NCI-H1105 treated with DMSO at 0.1 percent for 48 hours (cell line): ENCODE measurements at regions not wholly inside any gene's neighbourhood (a gene's known extent, or its start where the extent isn't known, plus 50 kb on each side); places are given as distances from the start of the nearest gene placed in this dataset.
A peak's percentile ranks its signal among the peaks of the same experiment; 100 is the strongest.

Experiments
- DNase-seq: peaks from one replicate; lab custom pipeline; 2025; lab: John Stamatoyannopoulos, UW

DNA sequence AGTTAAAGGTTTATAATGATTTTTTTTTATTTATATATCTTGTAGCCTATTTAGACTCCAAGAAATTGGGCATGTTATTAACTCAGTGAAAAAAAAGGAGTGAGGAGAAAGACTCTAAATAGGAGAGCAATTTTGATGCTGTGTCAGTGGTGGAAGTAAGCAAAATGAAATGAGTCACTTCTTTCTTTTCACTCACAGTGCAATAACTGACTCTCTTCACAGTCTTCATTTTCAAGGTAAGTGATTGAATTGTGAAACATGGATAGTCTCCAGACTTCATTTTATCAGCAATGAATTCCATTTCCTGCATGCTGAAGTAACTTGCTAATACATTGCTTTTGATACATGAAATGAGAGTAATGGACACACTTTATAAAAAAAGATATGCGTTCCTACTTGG is 2271.5 kb downstream of the PCDH7 start:
- DNase-seq, result no peak

DNA sequence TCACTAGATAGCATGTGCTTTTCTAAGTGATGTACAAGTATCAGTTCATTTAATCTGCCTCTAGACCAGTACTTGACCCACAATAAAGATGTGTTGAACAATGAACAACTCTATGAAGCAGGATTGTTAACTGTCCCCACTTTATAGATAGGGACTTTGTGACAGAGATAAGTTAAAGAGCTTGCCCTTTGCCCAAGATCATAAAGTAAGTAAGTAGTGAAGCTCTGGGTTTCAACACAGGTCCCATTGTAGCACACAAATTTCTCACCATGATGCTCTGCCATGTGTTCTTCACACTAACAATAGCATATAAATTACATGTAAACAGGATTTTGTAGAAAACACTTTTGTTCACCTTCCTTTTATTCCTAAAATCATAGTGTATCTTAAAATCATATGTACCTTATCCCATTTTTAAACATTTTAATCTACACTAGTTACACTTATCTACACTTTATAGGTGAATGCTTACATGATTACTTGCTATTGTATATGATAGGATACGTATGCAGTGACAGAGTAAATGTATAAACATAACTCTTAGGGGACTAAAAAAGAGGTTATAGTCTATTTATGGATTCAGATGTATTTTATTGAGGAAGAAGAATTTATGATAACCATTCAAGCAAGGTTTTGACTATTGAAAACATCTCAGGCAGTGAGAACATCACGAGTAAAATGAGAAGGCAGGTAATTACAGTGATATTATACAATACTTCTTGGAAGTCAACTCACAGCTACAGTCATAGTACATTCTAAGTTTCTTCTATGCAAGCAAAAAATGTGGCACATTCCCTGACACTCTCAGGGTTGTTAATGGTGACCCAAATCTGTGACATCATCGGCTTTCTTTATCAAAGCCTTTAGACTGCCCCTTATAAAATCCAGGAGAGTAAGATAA is 2275.1 kb downstream of the PCDH7 start:
- no peak for DNase-seq

DNA sequence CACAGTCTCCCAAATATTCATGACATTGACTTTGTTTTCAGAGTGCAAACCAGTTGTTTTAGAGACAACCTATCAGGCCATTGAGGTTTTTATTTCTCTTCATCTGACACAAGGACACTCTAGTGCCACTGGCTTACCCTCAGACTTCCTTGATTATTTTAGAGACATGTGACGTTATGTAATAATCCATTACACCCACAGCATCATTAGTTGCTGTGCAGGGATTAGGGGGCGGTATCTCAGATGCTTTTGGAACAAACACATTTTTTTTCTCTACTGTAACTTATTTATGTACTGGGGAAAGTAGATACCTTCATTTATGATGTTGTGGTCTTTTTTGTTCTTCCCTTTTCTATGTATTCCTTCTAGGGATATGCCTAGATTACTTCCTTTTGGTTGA is 2293.1 kb downstream of the PCDH7 start:
- no peak for DNase-seq

DNA sequence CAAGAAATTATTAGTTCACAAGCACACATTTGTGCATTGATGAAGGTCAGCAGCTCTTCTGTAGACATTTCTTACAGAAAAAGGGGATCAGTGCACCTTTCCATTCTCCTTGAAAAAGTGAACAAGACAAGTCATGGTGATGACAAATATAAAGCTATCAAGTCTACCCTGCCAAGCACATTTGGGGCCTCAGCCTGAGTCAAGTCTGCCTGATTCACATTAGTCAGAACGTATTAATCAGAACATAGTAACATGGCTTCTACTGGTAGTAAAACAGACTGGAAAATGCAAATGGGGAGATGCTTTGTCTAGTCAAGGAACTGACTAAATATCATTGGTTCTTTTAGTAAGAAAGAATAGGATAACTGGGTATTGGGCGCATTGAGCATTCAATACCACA is 2305.1 kb downstream of the PCDH7 start:
- DNase-seq, result no peak

DNA sequence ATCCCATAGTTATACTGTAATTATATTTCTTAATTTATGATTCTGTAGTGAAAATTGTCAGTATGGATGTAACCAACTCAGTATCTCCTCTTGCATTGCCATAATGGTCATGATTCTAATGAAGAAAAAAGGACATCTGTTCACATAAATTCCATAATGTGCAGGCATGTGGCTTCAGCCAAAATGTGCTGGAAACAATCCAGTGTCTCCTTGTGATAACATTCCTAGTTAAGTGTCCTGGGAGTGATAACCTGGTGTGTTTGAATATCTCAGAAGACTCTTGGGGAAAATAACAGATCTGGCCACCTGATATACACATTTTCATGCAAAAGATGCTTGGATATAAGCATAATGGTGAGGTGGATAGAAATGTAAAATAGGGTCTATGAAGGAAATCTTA is 2309.8 kb downstream of the PCDH7 start:
- no peak for DNase-seq

DNA sequence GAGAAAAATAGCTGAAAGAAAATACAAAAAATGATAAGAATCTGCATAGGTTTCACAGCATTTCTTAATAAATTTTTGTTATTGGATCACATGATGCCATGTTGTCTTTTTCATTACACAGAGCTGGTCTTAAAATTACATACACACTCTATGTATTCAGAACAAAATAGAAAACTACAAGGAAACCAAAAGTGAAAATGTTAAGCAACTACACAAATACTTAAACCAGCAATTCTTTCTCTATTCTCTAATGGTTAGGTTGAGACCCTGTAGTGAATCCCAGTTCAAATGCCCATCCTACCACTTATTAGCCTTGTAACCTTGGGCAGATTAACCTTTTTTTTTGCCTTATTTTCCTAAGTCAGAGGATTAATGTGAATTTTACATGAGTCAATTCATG is 2311.2 kb downstream of the PCDH7 start:
- no peak for DNase-seq

DNA sequence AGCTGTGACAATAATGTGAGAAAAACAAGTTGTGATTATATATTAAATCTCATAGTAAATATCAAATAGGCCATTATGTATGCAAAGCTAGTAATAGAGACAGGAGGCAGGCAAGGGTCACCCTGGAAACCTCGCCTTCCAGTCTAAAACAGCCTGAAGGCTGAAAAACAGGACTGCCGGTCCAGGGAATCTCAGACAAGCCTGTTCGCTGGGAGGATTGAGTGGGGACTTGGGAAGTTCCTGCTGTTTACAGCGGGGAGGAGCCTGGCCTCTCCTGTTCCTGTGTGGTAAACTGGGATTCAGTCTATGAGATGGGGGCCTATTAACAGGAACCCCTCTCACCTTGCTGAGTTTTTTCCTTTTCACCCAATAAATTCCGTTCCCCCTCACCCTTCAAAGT is 2317.3 kb downstream of the PCDH7 start:
- DNase-seq, result no peak

DNA sequence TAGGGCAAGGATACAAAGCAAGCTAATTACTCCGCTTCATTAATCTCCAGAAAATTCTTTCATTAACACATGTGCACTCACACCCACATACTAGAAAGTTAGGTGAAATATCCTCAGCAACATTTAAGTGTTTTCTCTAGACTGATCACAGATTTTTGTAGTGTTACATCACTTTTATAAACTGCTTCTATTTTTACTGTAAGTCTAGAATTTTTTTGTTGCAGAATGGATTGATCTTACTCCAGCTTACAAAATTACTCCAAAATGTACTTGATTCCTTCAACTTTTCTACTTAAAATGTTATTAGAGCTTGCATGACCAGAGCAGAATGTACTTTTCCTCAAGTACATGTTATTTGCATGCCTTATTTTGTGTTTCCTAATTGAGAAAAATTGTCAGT is 2325.2 kb downstream of the PCDH7 start:
- DNase-seq, result no peak

DNA sequence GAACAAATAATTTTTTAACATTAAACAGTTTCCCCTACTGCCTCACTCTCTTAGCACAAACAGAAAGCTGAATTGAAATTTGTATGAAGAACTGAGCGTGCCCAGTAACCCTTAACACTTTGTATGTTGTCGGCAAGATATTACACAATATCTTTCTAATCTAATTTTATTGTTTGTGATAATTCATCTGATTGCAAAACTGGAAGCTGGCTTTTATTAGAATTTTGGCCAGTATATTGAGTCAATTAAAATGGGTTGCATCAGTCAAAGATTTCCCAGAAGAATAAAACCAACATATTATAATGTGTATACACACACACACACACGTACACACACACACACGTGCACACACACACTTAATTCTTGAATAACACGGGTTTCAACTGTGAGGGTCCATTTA is 2332.1 kb downstream of the PCDH7 start:
- DNase-seq, result no peak

DNA sequence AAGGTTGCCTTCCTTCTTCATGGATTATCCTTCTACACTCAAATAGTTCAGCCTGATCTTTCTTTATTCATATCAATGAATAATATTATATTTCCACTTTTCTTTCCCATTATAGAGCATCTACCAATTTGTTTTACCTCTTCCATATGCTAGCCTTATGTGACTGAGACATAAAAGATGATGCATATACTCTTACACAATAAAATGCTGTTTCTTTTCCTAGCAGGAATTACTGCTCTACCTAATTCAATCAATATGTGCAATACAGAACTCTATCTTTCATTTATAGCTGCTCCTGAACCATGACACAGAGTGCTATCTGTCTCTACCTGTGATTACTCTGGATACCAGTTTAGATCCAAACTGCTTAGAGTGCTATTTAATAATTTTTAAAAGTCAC is 2334.0 kb downstream of the PCDH7 start:
- DNase-seq, result no peak

DNA sequence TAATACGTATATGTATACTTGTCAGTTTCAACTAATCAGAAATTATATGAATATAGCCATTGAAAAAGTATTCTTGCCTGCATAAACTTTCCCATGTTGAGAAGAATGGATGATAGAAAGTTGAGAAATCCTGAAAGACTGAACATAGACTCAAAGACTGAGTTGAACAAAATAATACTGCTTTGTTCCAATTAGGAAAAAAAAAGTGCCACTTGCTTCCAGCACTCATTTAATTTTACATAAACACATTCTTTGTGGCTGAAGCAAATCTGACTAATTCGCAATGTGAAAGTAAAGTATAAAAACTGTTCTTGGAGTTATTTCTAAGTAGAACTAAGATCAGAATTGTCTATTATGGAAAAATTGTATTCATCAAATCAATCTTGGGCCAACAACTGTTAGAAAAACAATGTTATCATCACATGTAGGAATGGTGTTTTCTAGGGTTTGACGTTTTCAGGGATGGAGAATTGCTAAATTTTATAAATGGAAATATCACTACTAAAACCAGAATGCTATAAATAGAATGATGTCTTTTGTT is 2334.6 kb downstream of the PCDH7 start:
- DNase-seq, result no peak

DNA sequence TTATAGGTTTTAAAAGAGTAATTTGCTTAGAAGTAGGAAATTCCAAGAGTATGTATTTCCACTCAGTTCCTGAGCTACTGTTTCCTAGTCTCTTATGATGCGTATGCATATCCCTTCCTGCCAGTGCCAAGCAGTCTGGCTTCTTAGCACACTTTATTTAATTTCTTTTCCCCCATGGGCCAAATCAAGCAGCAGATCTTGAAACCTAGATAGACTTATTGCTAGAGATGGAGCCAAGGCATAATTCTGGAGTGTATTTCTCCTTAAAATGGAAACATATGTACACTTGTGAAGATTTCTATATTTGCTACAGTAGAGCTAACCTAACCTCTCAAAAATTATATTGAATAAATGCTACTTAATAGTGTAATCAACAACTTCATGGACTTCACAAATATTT is 2337.6 kb downstream of the PCDH7 start:
- DNase-seq, result no peak

DNA sequence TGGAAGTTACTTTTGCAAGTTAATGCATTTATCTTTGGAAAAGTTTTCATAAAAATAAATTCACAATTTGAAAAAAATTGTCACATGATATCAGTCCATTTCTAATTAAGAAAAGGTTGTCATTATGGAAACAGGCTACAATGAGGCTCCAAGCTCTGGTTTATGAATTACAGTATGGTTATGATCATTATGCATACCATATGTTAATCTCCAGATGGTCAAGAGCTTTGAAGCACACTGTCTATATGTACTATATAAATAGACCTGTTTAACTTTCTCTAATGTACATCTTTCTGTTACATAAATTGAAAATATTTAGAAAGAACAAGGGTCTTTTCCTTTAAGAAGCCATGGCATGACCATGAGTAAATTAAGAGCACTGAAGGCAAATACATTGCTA is 2338.8 kb downstream of the PCDH7 start:
- DNase-seq, result no peak

DNA sequence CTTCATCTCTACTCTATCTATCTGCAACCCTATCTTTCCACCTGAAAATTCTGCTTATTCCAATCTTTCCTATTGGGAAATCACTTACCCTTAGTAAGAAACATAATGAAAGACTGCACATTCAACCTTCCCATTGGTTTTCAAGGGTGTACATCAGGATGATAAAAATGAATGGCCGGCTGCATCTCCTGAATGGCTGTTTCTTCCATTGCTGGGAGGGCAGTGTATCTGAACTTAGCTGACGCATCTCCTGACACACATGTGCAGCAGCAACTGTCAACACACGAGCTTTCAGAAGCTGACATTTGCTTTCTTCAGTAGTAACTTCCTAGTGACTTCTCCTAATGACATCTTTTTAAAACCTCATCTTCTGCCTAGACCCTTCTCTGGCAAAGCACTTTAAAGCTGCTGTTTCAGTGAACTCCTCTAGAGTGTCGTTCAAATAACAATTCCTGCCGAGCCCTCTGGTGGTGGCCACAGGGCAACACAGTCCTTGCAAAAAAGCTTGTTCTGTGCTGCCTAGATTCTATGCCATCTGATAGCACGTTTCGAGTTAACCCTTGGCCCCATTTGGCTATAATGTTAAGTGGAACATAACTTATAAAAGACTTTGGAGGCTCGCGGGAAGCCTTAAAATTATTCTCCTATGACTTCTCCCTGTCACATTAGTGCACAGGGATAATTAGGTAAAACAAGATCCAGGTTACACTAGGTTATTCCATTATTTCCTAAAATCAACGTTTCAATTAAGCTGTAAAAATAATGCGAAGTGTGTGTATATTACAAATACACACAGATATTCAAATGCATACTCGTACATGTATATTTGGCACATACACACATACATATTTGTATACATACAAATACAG is 2340.7 kb downstream of the PCDH7 start:
- peak; percentile 26 for DNase-seq

DNA sequence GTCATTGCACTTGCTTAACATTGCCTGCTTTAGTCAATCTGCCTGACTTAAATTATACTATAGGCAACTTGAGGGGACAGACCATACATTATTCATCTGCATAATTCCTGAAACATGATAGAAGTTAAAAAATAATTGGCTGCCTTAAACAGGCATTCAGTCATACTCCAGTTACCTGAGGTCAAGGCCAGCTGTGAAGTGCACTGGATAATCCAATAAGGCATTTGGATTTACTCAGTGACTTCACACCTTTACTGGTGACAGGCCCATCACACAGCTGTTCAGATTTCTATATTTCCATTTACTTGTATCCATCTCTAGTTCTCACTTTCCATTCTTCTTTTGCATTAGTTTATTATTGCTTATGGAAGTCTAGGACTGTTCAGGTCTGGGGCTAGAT is 2341.6 kb downstream of the PCDH7 start:
- no peak for DNase-seq

DNA sequence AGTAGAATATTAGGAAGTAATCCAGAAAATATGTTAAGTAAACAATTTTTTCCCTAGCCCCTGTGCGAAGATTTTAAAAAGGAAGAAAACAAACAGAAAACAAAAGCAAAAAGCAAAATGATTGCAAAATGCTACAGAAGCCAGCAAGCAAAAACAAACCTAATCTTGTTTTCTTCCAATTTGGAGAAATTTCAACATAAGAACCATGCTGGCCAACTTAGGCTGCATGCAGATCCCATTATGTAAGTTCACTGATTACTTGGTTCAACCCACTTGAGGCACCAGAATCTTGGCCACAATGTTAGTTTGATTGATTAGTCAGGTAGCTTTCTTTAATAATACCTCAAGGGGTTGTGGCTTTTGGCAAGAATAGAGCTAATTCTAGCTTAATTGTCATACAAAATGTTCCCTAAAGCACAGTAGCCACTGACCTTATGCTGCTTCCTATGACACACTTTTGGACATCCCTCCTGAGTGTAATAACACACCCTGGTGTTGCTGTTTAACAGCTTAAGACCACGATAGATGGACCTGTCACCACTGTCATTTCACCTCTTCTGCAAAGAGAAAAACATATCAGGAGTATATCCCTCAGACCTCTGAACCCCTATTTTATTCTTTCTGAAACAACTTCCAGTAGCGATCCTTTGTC is 2342.1 kb downstream of the PCDH7 start:
- no peak for DNase-seq

DNA sequence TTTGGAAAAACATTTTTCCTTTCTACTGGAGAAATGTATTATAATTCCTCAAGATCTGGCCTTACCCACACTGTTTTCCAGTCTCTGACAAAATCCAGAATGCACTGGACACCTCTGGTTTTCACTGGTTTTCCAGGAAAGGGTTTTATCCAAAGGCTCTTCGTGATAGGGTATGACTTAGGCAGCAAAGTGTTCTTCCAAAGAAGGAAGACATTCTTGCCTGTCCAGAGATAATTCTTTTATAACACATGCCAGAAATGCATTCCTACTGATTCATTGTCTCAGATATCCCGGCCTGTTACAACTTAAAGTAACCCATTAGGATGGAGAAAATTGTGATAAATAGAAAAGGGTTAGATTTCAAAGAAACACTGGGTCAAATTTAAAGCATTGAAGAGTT is 2343.1 kb downstream of the PCDH7 start:
- no peak for DNase-seq

DNA sequence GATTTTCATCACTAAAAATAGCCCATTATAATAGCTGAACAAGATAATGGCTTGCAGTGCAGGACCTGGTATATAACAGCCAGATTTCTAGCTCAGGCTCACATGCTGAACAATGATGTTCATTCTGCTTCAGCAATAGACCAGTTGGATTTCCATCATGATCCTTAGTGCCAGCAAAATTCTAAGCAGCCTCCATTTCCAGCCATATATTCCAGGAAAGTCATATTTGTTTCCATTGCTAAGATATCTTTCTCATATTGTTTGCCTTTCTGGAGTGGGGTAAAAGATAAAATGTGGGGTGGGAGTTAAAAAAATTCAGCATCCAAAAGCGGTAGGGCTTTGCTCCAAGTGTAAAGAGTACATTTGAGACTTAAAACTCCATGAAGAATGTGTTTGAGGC is 2344.1 kb downstream of the PCDH7 start:
- no peak for DNase-seq

DNA sequence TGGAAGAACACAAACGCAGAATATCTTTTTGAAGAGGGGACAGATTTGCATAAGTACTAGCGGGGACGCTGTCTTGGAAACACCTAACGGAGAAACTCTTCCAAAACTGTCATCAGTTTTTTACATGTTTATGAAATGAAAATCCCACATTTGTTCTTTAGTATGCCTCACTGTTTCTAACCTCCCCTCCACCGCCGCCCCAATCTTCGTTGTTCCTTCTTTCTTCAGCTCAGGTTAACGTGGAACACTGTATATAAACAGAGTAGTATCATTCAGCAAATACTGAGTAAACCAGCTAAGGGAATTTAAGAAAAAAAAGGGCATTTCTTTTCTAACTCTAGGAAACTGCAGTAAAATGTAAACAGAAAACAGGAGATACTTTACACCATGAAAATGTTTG is 2345.6 kb downstream of the PCDH7 start:
- no peak for DNase-seq

DNA sequence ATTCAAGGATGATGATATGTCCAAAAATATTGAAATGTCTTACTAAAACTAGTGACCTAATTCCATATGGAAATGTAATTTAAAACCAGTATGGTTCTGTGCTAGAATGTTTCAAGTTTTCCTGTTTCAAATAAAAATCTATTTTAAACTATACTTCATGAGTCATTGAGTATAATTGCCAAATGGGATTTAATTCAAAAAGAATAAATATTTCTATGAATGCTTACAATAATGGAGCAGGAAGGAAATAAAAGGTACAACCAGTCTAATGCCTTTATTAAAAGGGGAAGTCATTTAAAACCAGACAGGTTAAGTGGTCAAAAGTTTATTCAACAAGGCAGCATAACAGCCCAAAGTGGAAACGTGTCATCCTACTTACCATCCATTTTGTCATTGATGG is 2347.1 kb downstream of the PCDH7 start:
- no peak for DNase-seq

DNA sequence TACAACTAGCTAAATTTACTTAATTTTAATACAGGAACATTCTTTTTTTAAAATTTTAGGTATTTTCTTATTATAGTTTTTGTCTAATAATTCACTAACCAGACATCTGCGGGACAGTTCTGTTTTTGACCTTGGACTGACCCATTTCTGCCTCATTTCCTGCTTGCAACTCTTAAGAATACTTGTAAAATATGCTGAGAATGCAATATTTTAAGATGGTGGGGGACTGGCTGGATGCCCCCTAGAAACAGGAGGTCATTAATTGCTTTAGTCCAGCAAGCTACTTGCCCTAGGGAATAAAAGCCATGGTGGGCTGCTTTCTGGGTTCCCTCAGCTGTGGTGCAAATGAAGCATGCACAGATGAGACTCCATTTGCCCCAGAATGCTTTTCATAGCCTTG is 2348.4 kb downstream of the PCDH7 start:
- DNase-seq, result no peak

DNA sequence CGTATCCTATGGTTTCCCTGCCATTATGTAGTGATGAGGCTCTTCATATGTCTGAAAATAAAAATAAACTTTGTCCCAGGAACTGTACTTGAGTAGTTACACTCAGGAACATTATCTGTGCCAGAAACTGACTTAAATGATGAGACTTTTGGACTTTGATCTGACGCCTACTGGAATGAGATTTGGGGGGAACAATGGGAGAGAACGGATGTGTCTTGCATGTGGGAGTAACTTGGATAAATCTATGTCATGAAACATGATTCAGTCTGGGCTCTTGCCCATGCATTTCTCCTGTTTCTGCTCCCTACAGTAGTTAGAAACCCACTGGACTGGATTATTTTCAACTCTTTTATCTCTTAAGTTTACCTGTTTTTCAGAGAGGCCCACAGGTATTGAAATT is 2351.4 kb downstream of the PCDH7 start:
- no peak for DNase-seq
